Glomerular visceral epithelial cell (primary cell): ENCODE measurements at regions not wholly inside any gene's neighbourhood (a gene's known extent, or its start where the extent isn't known, plus 50 kb on each side); places are given as distances from the start of the nearest gene placed in this dataset.

Experiments
- DNase-seq: peaks from one replicate; pipeline ENCODE4 v3.0.0-alpha.2; 2016; ENCODE audit errors: extremely low spot score

- DNase-seq, result peak; percentile 81
These were observed 119.3 kb upstream of the GJB6 start for GRCh38 chr13:20351281-20352022.

GRCh38 chr13:20350819-20351218 is 118.7 kb upstream of the GJB6 start:
- no peak for DNase-seq

- no peak for DNase-seq
These were observed 118.3 kb upstream of the GJB6 start for GRCh38 chr13:20350382-20350763.

- DNase-seq, result no peak
These were observed 117.7 kb upstream of the GJB6 start for GRCh38 chr13:20349564-20350381.

- DNase-seq, result no peak
These were observed 116.7 kb upstream of the GJB6 start for GRCh38 chr13:20348645-20349408.

- DNase-seq, result no peak
These were observed 115.9 kb upstream of the GJB6 start for GRCh38 chr13:20348018-20348417.

- DNase-seq, result no peak
These were observed 112.8 kb upstream of the GJB6 start for GRCh38 chr13:20344836-20345490.

- DNase-seq, result no peak
These were observed 110.2 kb upstream of the GJB6 start for GRCh38 chr13:20342311-20342710.

GRCh38 chr13:20340759-20341171 is 108.6 kb upstream of the GJB6 start:
- DNase-seq, result peak; percentile 8

- DNase-seq, result no peak
These were observed 108.1 kb upstream of the GJB6 start for GRCh38 chr13:20340136-20340758.

GRCh38 chr13:20337884-20338551 is 105.9 kb upstream of the GJB6 start:
- DNase-seq, result no peak

GRCh38 chr13:20336761-20337160 is 104.6 kb upstream of the GJB6 start:
- DNase-seq, result no peak

GRCh38 chr13:20334309-20334708 is 102.2 kb upstream of the GJB6 start:
- no peak for DNase-seq

GRCh38 chr13:20332361-20333096 is 100.4 kb upstream of the GJB6 start:
- DNase-seq, result no peak

GRCh38 chr13:20331949-20332348 is 99.8 kb upstream of the GJB6 start:
- no peak for DNase-seq

GRCh38 chr13:20331419-20331818 is 99.3 kb upstream of the GJB6 start:
- DNase-seq, result no peak

- no peak for DNase-seq
These were observed 94.7 kb upstream of the GJB6 start for GRCh38 chr13:20326809-20327208.

GRCh38 chr13:20326276-20326675 is 94.2 kb upstream of the GJB6 start:
- no peak for DNase-seq

- no peak for DNase-seq
These were observed 88.8 kb upstream of the GJB6 start for GRCh38 chr13:20320885-20321284.

GRCh38 chr13:20313896-20314295 is 81.8 kb upstream of the GJB6 start:
- no peak for DNase-seq
